Stimulated activated CD4-positive, alpha-beta T cell treated with anti-CD3 and anti-CD28 coated beads, Interleukin-15, amount 100 ng/mL, for 1 hour (primary cell): ENCODE measurements at regions not wholly inside any gene's neighbourhood (a gene's known extent, or its start where the extent isn't known, plus 50 kb on each side); places are given as distances from the start of the nearest gene placed in this dataset.

Source experiments
- DNase-seq, 2 donors: peaks; one replicate each; pipeline ENCODE4 v3.0.0-alpha.2; 2020; ENCODE audit warnings: low read depth in 1 of 2, low spot score in 1 of 2

- DNase-seq, result no peak
These were observed 250.5 kb upstream of the PKN2 start for GRCh38 chr1:88433556-88433955.

GRCh38 chr1:88434836-88435235 lies 249.2 kb upstream of the PKN2 start:
- no peak for DNase-seq

- no peak for DNase-seq
These were observed 243.1 kb upstream of the PKN2 start for GRCh38 chr1:88441022-88441421.

- no peak for DNase-seq
These were observed 232.2 kb upstream of the PKN2 start for GRCh38 chr1:88451856-88452255.

- DNase-seq, result no peak
These were observed 230.8 kb upstream of the PKN2 start for GRCh38 chr1:88453295-88453694.

GRCh38 chr1:88454781-88455180 lies 229.3 kb upstream of the PKN2 start:
- DNase-seq, result no peak

GRCh38 chr1:88455621-88456256 lies 228.3 kb upstream of the PKN2 start:
- no peak for DNase-seq

GRCh38 chr1:88457197-88457596 lies 226.9 kb upstream of the PKN2 start:
- DNase-seq, result no peak

- DNase-seq, result no peak
These were observed 223.1 kb upstream of the PKN2 start for GRCh38 chr1:88461007-88461406.

GRCh38 chr1:88462096-88462487 lies 222.0 kb upstream of the PKN2 start:
- no peak for DNase-seq

GRCh38 chr1:88462488-88463261 lies 221.4 kb upstream of the PKN2 start:
- no peak for DNase-seq

GRCh38 chr1:88463401-88463985 lies 220.6 kb upstream of the PKN2 start:
- DNase-seq, result no peak

GRCh38 chr1:88466011-88466410 lies 218.1 kb upstream of the PKN2 start:
- DNase-seq, result no peak

- DNase-seq, result no peak
These were observed 217.0 kb upstream of the PKN2 start for GRCh38 chr1:88466899-88467580.

GRCh38 chr1:88472298-88472697 lies 211.8 kb upstream of the PKN2 start:
- no peak for DNase-seq

- no peak for DNase-seq
These were observed 211.4 kb upstream of the PKN2 start for GRCh38 chr1:88472714-88473113.

GRCh38 chr1:88474555-88475304 lies 209.3 kb upstream of the PKN2 start:
- DNase-seq, result no peak

GRCh38 chr1:88484881-88485280 lies 199.2 kb upstream of the PKN2 start:
- no peak for DNase-seq

- DNase-seq, result no peak
These were observed 195.8 kb upstream of the PKN2 start for GRCh38 chr1:88488237-88488636.

GRCh38 chr1:88490676-88491075 lies 193.4 kb upstream of the PKN2 start:
- no peak for DNase-seq

- no peak for DNase-seq
These were observed 184.4 kb upstream of the PKN2 start for GRCh38 chr1:88499671-88500070.
